EL (cell line): ENCODE measurements at regions not wholly inside any gene's neighbourhood (a gene's known extent, or its start where the extent isn't known, plus 50 kb on each side); places are given as distances from the start of the nearest gene placed in this dataset.
"Not testable (repeated sequence)": the region's sequence is repeated elsewhere in the genome, so short reads cannot be mapped to it uniquely, and the experiment has no call there.

Experiments used
- DNase-seq: peaks from one replicate; pipeline ENCODE4 v3.0.0-alpha.2; 2016

GRCh38 chr5:93359296-93359959 is 221.6 kb downstream of the NR2F1-AS1 start:
- peak; percentile 83 for DNase-seq

- DNase-seq: no peak
Measured at GRCh38 chr5:93358176-93358575, 222.8 kb downstream of the NR2F1-AS1 start.

DNA sequence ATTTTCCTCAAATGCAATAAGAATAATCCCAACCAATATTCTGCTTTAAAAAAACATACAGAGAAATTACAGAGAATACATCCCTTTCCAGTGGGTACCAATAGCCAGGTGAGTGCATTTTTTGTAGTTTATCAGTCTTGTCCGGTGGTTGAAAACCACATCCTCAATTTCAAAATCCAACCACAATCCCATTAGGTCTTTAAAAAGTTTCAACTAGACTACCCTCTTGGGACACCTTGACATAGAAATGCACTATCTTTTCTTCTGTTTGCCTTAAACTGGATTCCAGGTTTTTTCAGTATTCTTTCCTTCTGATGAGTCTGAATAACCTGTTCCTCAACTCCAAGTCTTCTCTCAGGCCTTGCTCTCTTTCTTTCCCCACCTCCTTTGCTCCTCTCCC is 223.3 kb downstream of the NR2F1-AS1 start:
- DNase-seq: no peak

DNA sequence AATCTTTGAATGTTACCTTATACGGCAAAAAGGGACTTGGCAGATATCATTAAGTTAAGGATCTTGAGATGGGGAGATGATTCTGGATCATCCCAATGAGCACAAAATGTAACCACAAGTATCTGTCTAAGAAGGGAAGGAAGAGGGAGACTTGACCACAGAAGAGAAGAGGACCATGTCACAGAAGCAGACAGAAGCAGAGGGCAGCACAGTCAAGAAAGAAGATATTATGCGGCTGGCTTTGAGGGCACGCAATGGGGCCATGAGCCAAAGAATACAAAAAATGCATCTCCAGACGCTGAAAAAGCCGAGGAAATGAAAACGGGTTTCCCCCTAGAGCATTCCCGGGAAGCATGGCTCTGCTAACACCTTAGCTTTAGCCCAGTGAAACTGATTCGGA is 225.3 kb downstream of the NR2F1-AS1 start:
- DNase-seq: no peak

DNA sequence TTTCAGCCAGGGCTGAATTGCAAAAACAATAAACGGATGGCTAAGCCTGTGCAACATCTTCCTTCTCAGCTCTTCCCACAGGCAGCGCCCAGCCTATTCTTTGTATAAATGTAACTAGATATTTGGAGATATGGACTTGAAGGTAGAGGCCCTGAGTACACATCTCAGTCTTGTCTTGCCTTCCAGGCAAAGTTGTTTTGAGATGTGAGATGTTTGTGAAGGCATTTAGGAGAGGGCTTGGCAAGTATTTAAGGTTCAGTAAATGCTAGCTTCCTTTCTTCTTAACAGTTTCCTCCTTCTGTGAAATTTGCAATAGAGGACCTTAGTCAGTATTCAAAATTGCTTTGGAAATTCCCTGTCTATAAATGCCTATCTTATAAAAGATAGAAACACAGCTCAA is 228.8 kb downstream of the NR2F1-AS1 start:
- DNase-seq: no peak

- DNase-seq: peak; percentile 65
Measured at GRCh38 chr5:93349613-93350012, 231.4 kb downstream of the NR2F1-AS1 start.

GRCh38 chr5:93348231-93348630 is 232.8 kb downstream of the NR2F1-AS1 start:
- DNase-seq: no peak

DNA sequence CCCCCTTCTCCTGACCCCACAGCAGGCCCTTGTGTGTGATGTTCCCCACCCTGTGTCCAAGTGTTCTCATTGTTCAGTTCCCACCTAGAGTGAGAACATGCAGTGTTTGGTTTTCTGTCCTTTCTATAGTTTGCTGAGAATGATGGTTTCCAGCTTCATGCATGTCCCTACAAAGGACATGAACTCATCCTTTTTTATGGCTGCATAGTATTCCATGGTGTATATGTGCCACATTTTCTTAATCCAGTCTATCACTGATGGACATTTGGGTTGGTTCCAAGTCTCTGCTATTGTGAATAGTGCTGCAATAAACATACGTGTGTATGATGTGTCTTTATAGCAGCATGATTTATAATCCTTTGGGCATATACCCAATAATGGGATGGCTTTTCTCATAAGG is 234.2 kb downstream of the NR2F1-AS1 start:
- not testable (repeated sequence) for DNase-seq

GRCh38 chr5:93346301-93346700 is 234.7 kb downstream of the NR2F1-AS1 start:
- no peak for DNase-seq

GRCh38 chr5:93343570-93343969 is 237.4 kb downstream of the NR2F1-AS1 start:
- no peak for DNase-seq

GRCh38 chr5:93342563-93343061 is 238.4 kb downstream of the NR2F1-AS1 start:
- DNase-seq: no peak

- no peak for DNase-seq
Measured at GRCh38 chr5:93340881-93341280, 240.1 kb downstream of the NR2F1-AS1 start.

GRCh38 chr5:93337138-93337537 is 243.9 kb downstream of the NR2F1-AS1 start:
- no peak for DNase-seq

- no peak for DNase-seq
Measured at GRCh38 chr5:93336330-93337110, 244.5 kb downstream of the NR2F1-AS1 start.

DNA sequence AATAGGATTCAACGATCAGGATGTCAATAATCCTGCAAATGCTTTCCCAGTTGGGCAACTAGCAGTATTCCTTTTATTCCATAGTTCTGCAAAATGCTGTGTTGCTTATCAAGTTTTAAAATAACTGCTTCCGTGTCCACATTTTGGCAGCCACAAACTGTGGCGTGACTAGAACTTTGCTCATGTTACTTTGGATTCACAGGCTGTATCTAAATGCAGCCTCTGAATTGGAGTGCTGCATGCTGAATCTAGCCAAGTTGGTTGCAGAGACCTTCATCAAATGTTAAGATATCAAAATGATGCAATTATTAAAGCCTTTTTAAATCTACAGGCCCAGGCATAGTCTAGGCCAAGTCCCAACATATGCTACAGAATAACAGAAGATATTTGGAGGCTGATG is 249.2 kb downstream of the NR2F1-AS1 start:
- no peak for DNase-seq

DNA sequence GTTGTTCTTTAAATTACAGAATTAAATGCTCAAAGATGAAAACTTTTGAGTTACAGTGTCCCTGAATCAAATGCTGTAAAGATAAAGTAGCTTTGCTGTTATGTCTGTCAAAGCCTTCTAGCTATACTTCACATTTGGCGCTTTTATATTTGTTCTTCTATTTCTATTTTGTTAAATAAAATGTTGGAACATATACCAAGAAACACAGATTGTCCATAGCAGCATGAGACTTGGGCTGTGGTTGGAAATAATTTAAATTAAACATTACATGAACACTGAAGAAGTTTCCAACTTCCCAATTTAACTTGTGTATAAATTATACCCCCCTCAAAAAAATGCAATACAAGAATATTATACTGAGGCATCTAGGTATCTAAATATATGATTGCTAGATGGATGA is 249.8 kb downstream of the NR2F1-AS1 start:
- DNase-seq: no peak

- DNase-seq: no peak
Measured at GRCh38 chr5:93330506-93330905, 250.5 kb downstream of the NR2F1-AS1 start.

DNA sequence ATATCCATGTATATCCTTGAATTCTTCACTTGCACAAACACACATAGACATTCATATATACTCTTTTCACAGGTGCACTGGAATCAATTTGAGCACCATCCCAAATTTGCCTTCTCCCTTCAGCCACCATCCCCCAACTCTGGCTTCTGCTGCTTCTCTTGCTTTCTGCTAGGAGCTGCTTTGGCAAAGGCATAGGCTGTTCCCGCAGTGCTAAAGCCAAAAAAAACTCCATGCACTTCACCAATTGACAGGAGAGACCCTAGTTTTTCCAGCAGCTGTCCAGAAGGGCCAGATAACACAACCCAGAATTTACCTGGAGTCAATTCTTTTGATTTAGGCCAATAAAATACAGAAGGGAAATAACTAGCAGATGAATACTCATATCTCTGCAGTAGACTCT is 251.3 kb downstream of the NR2F1-AS1 start:
- no peak for DNase-seq

DNA sequence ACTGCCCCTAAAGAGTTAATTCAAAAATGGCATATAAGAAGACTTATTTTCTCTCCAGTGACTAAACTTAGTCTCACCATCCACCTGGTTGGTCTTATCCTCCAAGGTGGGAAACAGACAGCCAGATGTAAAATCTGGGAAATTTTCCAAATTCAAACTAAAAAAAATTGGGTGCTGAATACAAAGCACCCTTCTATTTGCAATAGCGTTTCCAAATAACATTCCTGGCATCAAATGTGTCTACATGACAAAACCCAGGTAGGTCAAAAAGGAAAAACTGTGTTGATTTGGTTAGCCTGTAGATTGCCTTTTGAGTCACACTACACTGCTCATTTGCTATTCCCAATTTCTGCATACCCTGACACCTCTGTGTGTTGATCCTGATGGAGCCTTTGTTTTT is 252.2 kb downstream of the NR2F1-AS1 start:
- no peak for DNase-seq

DNA sequence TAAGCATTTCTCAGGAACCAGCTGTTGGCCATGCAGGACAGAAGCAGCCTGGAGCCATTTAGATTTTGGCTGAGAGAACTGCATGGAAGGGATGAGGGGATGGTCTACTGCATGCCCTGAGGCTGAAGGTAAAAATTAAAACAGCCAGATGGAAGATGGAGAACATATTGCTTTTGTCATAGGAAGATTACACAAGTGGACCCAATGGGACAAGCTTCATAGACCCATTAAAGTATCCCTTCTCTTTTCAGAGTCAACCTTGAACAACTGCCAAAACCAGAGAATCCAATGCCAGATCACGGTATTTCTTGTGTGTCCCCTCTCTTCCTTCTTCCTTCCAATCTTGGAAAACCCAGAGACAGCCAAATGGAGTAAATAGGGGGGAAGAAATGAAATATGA is 253.4 kb downstream of the NR2F1-AS1 start:
- DNase-seq: no peak

DNA sequence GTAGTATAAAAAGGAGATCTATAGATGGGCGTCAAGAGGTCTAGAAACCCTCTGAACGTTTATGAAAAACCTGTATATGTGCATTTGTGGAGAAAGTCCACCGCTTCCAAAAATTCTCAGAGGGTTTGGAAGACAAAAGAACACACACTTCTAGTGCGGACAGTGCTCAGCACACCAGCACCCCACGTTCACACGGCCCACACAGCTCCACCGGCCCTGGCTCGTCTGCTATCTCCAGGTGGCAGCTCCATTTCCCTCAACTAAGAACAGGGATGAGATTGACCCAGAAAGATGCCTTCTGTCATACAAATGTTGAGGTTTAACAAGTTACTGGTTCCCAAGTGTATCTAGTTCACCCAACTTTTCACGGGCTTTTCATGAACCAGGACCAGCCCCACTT is 255.1 kb downstream of the NR2F1-AS1 start:
- DNase-seq: no peak

- DNase-seq: no peak
Measured at GRCh38 chr5:93322974-93323860, 257.8 kb downstream of the NR2F1-AS1 start.

DNA sequence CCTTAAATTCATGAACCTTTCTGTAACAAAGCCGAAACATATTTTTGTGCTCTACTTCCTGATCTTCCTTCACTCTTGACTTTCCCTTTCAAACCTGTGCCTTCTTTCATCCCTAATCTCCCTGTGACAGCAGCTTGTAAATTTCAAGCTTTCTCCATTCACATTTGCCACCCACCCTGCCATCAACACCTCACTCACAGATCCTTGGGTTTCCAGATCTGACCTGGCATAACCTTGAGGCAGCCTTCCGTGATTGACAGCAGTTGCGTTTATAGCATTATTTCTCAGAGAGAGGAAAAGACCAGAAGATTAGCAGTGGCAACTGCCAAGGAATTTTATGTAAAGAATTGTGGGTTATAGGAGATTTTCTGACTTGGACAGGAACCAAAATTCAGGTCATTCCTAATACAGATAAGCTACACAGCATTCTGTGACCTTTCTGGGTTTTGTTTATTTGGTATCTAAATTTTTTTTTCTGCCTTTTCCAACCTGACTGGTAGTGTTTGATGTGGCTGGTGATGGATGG is 260.0 kb downstream of the NR2F1-AS1 start:
- no peak for DNase-seq
